Stimulated activated CD4-positive, alpha-beta T cell treated with anti-CD3 and anti-CD28 coated beads, Interleukin-1b, Interleukin-23, amount 100 ng/mL, for 4 hours (primary cell): ENCODE measurements at regions not wholly inside any gene's neighbourhood (a gene's known extent, or its start where the extent isn't known, plus 50 kb on each side); places are given as distances from the start of the nearest gene placed in this dataset.

Experiments used
- DNase-seq, 2 donors: peaks; one replicate each; pipeline ENCODE4 v3.0.0-alpha.2; 2020; ENCODE audit warnings: low read depth in 2 of 2

DNA sequence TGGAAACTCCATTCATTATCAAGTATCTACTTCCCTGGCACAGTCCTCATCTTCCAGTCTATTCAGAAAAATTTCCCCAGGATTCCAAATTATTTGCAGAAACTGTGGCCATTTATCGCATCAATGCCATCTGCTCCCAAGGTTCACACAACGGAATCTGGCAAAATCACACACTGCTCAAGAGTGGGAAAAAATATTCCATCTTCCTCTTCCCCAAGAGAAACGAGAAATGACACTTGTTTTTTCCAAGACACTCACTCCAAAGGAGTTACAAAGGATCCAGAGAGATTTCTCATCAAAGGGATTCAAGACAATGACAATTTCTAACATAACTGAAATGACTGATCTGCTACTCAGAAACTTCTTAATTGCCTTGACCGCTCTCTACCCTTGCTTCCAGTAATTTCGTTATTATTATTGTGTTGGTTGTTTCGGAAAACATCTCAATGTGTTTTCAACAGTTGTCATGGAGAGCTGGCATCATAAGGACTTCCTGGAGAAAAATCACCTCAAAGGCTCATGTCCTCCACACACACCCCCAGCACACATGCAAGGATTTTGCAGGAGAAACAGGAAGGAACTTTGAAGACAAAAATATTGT is 128.0 kb downstream of the PSMG1 start:
- DNase-seq: no peak

- no peak for DNase-seq
Measured at GRCh38 chr21:39054066-39054465, 129.2 kb downstream of the PSMG1 start.

DNA sequence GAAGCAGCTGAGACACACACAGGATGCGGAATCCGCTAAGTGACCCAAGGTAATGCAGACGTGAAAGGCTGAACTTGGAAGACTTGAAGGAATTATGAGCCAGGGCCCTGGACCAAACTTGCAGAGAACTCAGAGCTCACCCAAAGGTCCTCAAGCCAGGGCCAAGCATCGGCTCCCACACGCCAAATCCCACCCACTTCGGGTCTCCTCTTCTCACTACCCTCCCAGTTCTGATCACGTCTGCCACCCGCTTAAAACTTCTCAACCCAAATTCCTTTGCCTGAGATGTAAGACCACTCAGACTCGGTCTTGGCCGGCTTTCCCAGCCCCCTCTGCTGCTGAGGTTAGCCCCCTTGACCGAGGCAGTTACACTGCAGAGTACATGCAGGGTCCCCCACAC is 130.1 kb downstream of the PSMG1 start:
- DNase-seq: no peak

DNA sequence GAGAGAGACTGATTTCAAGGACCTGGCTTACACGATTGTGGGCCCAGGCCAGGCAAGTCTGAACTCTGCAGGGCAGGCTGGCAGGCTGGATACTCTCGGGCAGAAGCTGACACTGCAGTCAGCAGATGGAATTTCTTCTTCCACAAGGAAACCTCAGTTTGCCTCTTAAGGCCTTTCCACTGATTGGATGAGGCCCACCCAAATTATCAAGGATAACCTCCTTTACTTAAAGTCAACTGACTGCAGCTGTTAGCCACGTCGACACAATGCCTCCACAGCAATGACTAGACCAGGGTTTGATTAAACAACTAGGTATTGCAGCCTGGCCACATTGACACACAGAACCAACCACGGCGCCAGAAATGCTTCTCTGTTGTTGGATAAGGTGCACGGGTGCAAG is 130.5 kb downstream of the PSMG1 start:
- no peak for DNase-seq

- no peak for DNase-seq
Measured at GRCh38 chr21:39051588-39051949, 131.7 kb downstream of the PSMG1 start.

GRCh38 chr21:39050841-39051587 is 132.2 kb downstream of the PSMG1 start:
- no peak for DNase-seq

- no peak for DNase-seq
Measured at GRCh38 chr21:39048574-39048973, 134.7 kb downstream of the PSMG1 start.

- no peak for DNase-seq
Measured at GRCh38 chr21:39048064-39048463, 135.2 kb downstream of the PSMG1 start.

- DNase-seq: no peak
Measured at GRCh38 chr21:39047046-39047445, 136.2 kb downstream of the PSMG1 start.

GRCh38 chr21:39046236-39046916 is 136.9 kb downstream of the PSMG1 start:
- DNase-seq: no peak

DNA sequence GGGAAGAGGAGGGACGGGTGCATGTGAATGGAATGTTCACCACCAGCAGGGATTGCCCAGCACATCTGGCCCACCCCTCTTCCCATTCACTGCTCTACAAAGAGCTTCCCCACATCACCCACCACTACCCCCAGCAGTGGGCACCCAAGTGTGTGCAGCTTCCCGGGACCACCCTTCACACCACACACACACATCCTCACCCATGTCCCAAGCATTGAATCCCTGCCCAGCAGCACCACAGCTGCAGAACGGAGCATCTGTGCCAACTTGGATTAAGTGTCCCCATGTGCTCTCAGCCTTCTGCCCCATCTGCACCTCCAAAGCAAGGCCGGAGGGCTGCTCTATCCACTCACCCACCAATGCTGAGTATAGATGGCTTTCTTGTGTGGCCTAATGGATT is 141.4 kb downstream of the PSMG1 start:
- DNase-seq: no peak

GRCh38 chr21:39040494-39041110 is 142.6 kb downstream of the PSMG1 start:
- no peak for DNase-seq

DNA sequence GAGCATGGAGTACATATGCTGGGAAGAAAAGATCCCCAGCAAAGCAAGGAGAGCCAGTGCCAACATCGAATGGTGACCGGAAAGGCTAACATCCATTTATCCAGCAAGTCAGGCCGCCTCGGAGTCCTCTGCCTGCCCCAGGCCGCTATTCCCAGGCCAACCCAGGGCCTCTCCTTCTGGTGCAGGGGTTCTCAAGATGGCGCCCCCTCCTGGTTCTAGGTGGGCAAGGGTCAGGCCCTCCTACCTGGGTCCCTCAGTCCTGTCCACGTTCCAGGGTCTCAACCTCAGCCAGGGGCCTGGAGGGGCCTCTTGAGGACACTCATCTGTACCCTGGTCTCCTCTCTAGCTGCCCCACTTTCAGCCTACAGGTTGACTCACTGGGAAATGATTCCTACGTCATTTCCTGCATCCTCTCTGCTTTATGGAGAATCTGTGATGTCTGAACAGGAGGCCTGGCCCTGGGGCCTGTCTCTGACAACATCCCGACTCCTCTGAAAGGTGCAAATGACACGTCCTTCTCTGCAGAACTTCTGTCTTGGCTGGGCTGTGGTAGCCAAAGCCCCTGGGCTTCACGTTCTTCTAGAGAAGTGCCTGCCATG is 145.3 kb downstream of the PSMG1 start:
- no peak for DNase-seq

DNA sequence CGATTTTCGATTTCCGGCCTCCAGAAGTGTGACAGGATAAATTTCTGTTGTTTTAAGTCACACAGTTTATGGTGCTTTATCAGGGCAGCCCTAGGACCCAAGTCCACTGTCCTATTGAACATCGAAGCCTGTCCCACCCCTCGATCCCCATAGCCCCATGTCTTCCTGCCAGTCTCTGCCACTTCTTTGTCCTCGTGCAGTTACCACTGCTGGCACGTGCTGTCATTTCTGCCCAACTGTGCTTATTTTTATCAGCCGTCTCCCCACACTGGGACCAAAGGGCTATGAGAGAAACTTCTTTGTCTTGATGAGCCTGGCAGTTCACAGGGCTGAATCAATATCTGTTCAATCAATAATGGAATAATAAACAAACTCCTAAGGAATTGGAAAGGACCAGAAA is 146.7 kb downstream of the PSMG1 start:
- no peak for DNase-seq

- DNase-seq: no peak
Measured at GRCh38 chr21:39034590-39035536, 148.4 kb downstream of the PSMG1 start.

- no peak for DNase-seq
Measured at GRCh38 chr21:39033878-39034589, 149.2 kb downstream of the PSMG1 start.

- no peak for DNase-seq
Measured at GRCh38 chr21:39029900-39030884, 153.1 kb downstream of the PSMG1 start.

DNA sequence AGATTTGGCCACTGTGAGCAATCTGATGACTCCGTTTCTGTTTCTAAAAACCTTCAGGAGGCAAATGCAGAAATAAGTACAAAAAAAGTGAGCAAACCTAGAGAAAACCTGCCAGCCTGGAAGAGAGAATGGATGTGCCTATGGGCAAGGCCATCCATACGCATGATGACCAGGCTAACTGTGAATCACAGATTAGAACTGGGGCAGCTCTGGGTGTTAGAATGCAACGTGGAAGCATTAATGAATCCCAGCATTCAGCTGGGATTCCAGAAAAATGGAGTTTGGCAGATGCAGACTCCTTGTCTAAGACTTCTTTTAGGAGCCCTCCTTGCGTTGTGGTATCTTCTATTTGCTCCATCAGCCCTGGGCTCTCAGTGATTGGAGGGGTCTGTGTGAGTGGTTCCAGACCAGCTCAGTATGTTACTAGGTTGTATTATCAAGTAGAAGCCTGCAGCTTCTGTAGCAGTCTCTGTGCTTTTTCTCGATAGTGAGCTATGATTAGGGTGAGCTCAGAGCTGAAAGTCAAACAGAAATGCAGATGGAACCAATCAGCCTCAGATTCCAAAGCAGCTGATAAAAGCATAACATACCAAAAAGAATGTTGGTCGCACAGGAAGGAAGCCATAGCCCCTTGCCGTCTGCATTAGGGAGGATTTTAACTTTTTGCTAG is 154.0 kb downstream of the PSMG1 start:
- DNase-seq: no peak

- DNase-seq: no peak
Measured at GRCh38 chr21:39025198-39025597, 158.1 kb downstream of the PSMG1 start.
